H1 (cell line): ENCODE measurements at regions not wholly inside any gene's neighbourhood (a gene's known extent, or its start where the extent isn't known, plus 50 kb on each side); places are given as distances from the start of the nearest gene placed in this dataset.

ENCODE experiments used
- ASH2L ChIP-seq: fragments of 200-600, 300-600 bp; sonication (generic); IDR thresholded peaks from one replicate; pipeline ENCODE4 v1.7.1; 2017; ENCODE audit warnings: low read length
- BRCA1 ChIP-seq: IDR thresholded peaks from 2 replicates; pipeline ENCODE4 v1.6.1; 2012; ENCODE audit warnings: low read depth, low read length, improper control_type of control experiment
- CBX8 ChIP-seq: fragments of 300-800, 300-1000 bp; sonication (generic); IDR thresholded peaks from 2 replicates; pipeline ENCODE4 v1.7.1; 2016; ENCODE audit warnings: low read depth, low read length, borderline replicate concordance
- CHD2 ChIP-seq: IDR thresholded peaks from 2 replicates; pipeline ENCODE4 v1.6.1; 2012; ENCODE audit warnings: low read length, improper control_type of control experiment
- EZH2 ChIP-seq: fragments of 200-600 bp; sonication (generic); IDR thresholded peaks from 2 replicates; pipeline ENCODE4 v1.7.1; 2012; ENCODE audit warnings: low read depth, mild to moderate bottlenecking, moderate library complexity, low read length, inconsistent platforms; ENCODE audit not compliant: severe bottlenecking
- HDAC6 ChIP-seq: IDR thresholded peaks from one replicate; pipeline ENCODE4 v1.7.1; 2012; ENCODE audit warnings: low read depth, mild to moderate bottlenecking, inconsistent platforms, low read length, moderate library complexity
- POLR2A ChIP-seq, 2 experiments: IDR thresholded peaks; 1 replicate in 1 of 2; 2 replicates in 1 of 2; pipeline ENCODE4 v1.6.1; 2011; ENCODE audit warnings: low read depth in 2 of 2, low read length in 2 of 2, mild to moderate bottlenecking in 2 of 2; ENCODE audit errors: control extremely low read depth in 1 of 2
- POLR2AphosphoS5 ChIP-seq: IDR thresholded peaks from 2 replicates; pipeline ENCODE4 v1.6.1; 2011; ENCODE audit warnings: low read depth, low read length
- RXRA ChIP-seq: IDR thresholded peaks from 2 replicates; pipeline ENCODE4 v1.6.1; 2011; ENCODE audit warnings: low read depth, mild to moderate bottlenecking, low read length, moderate library complexity; ENCODE audit not compliant: insufficient read depth
- SIN3A ChIP-seq, 2 experiments: IDR thresholded peaks in 1 of 2; conservative IDR thresholded peaks in 1 of 2; 2 replicates each; pipeline ENCODE4 v1.6.1; 2011 to 2012; ENCODE audit warnings: low read length in 2 of 2, improper control_type of control experiment in 1 of 2, low read depth in 1 of 2, mild to moderate bottlenecking in 1 of 2
- TF ChIP-seq, protein P1 (sequence below), 3 experiments: IDR thresholded peaks; 1 replicate in 2 of 3; 2 replicates in 1 of 3; pipeline versions ENCODE4 v1.5.1 to v1.6.1; 2011; ENCODE audit warnings: low read length in 3 of 3, mild to moderate bottlenecking in 3 of 3, inconsistent platforms in 2 of 3, low read depth in 1 of 3, moderate library complexity in 1 of 3; ENCODE audit not compliant: insufficient read depth in 1 of 3; ENCODE audit errors: control extremely low read depth in 1 of 3
- TF ChIP-seq, protein P2 (sequence below): IDR thresholded peaks from 2 replicates; pipeline ENCODE4 v1.6.1; 2012; ENCODE audit warnings: low read length, inconsistent platforms
- TF ChIP-seq, protein P3 (sequence below): IDR thresholded peaks from 2 replicates; pipeline ENCODE4 v1.6.1; 2012; ENCODE audit warnings: inconsistent platforms

DNA sequence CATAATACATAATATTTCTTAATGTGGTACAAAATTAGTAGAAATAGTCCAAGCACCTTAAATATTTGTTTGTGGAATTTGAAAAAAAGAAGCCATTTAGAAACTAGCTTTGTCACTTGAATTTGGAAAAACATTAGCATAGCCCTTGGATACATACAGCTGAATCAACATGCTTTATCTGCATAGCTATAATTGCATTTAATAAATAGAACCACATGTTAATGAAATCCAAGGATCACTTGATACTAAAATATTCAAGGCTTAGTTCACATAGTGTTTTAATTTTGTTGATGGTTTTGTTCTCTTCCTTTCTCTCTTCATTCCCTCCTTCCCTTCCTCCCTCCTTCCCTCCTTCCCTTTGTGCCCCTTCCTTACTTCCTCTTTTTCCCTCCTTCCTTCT lies 169.4 kb upstream of the NRXN1 start:
- TF ChIP-seq POLR2AphosphoS5 (no peak), CBX8 (no peak), SIN3A (conservative IDR thresholded peaks at IDR 0.05 in 1 of 2, IDR thresholded peaks at IDR 0.05 in 1 of 2; ENCODE audit: low read depth in 1 of 2, low read length in 2 of 2) (no peak), POLR2A (IDR thresholded peaks at IDR 0.05; ENCODE audit: control extremely low read depth in 1 of 2, low read depth in 2 of 2, low read length in 2 of 2) (no peak), RXRA (no peak), HDAC6 (no peak), EZH2 (no peak), ASH2L (no peak), BRCA1 (no peak), CHD2 (no peak)
- TF ChIP-seq, protein P1, sequence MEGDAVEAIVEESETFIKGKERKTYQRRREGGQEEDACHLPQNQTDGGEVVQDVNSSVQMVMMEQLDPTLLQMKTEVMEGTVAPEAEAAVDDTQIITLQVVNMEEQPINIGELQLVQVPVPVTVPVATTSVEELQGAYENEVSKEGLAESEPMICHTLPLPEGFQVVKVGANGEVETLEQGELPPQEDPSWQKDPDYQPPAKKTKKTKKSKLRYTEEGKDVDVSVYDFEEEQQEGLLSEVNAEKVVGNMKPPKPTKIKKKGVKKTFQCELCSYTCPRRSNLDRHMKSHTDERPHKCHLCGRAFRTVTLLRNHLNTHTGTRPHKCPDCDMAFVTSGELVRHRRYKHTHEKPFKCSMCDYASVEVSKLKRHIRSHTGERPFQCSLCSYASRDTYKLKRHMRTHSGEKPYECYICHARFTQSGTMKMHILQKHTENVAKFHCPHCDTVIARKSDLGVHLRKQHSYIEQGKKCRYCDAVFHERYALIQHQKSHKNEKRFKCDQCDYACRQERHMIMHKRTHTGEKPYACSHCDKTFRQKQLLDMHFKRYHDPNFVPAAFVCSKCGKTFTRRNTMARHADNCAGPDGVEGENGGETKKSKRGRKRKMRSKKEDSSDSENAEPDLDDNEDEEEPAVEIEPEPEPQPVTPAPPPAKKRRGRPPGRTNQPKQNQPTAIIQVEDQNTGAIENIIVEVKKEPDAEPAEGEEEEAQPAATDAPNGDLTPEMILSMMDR (IDR thresholded peaks at IDR 0.05; ENCODE audit: control extremely low read depth in 1 of 3, insufficient read depth in 1 of 3, low read depth in 1 of 3, low read length in 3 of 3) = no peak
- TF ChIP-seq, protein P2, sequence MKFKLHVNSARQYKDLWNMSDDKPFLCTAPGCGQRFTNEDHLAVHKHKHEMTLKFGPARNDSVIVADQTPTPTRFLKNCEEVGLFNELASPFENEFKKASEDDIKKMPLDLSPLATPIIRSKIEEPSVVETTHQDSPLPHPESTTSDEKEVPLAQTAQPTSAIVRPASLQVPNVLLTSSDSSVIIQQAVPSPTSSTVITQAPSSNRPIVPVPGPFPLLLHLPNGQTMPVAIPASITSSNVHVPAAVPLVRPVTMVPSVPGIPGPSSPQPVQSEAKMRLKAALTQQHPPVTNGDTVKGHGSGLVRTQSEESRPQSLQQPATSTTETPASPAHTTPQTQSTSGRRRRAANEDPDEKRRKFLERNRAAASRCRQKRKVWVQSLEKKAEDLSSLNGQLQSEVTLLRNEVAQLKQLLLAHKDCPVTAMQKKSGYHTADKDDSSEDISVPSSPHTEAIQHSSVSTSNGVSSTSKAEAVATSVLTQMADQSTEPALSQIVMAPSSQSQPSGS = no peak
- TF ChIP-seq, protein P3, sequence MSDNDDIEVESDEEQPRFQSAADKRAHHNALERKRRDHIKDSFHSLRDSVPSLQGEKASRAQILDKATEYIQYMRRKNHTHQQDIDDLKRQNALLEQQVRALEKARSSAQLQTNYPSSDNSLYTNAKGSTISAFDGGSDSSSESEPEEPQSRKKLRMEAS = no peak
